ENCODE measurements at regions not wholly inside any gene's neighbourhood (a gene's known extent, or its start where the extent isn't known, plus 50 kb on each side); places are given as distances from the start of the nearest gene placed in this dataset.

GRCh38 chr6:11925805-11926204 lies 86.3 kb upstream of the HIVEP1 start:
- DNase-seq (ENCODE audit: low spot score) = no peak

GRCh38 chr6:11923621-11924020 lies 88.5 kb upstream of the HIVEP1 start:
- DNase-seq (ENCODE audit: low spot score) = no peak

GRCh38 chr6:11922901-11923300 lies 89.2 kb upstream of the HIVEP1 start:
- no peak for DNase-seq (ENCODE audit: low spot score)

- DNase-seq (ENCODE audit: low spot score) = no peak
Observed at GRCh38 chr6:11921751-11922150, 90.4 kb upstream of the HIVEP1 start.

- DNase-seq (ENCODE audit: low spot score) = no peak
Observed at GRCh38 chr6:11921017-11921438, 91.1 kb upstream of the HIVEP1 start.

- no peak for DNase-seq (ENCODE audit: low spot score)
Observed at GRCh38 chr6:11920566-11920965, 91.5 kb upstream of the HIVEP1 start.

- DNase-seq (ENCODE audit: low spot score) = no peak
Observed at GRCh38 chr6:11919771-11920440, 92.2 kb upstream of the HIVEP1 start.

GRCh38 chr6:11918739-11919605 lies 93.1 kb upstream of the HIVEP1 start:
- DNase-seq (ENCODE audit: low spot score) = peak; percentile 20

GRCh38 chr6:11917951-11918738 lies 94.0 kb upstream of the HIVEP1 start:
- no peak for DNase-seq (ENCODE audit: low spot score)

- DNase-seq (ENCODE audit: low spot score) = no peak
Observed at GRCh38 chr6:11912420-11912819, 99.7 kb upstream of the HIVEP1 start.

- no peak for DNase-seq (ENCODE audit: low spot score)
Observed at GRCh38 chr6:11911538-11911937, 100.6 kb upstream of the HIVEP1 start.

- DNase-seq (ENCODE audit: low spot score) = peak; percentile 59
Observed at GRCh38 chr6:11909696-11910132, 102.4 kb upstream of the HIVEP1 start.

GRCh38 chr6:11908436-11909105 lies 103.5 kb upstream of the HIVEP1 start:
- DNase-seq (ENCODE audit: low spot score) = no peak

- DNase-seq (ENCODE audit: low spot score) = no peak
Observed at GRCh38 chr6:11903645-11904044, 108.5 kb upstream of the HIVEP1 start.

GRCh38 chr6:11902527-11902926 lies 109.6 kb upstream of the HIVEP1 start:
- no peak for DNase-seq (ENCODE audit: low spot score)

GRCh38 chr6:11900662-11901598 lies 111.2 kb upstream of the HIVEP1 start:
- no peak for DNase-seq (ENCODE audit: low spot score)

- DNase-seq (ENCODE audit: low spot score) = no peak
Observed at GRCh38 chr6:11899645-11900044, 112.5 kb upstream of the HIVEP1 start.

- DNase-seq (ENCODE audit: low spot score) = no peak
Observed at GRCh38 chr6:11894212-11894611, 115.6 kb upstream of the ADTRP start.

- DNase-seq (ENCODE audit: low spot score) = no peak
Observed at GRCh38 chr6:11891547-11891946, 112.9 kb upstream of the ADTRP start.

GRCh38 chr6:11890849-11891248 lies 112.2 kb upstream of the ADTRP start:
- DNase-seq (ENCODE audit: low spot score) = no peak

GRCh38 chr6:11890209-11890608 lies 111.6 kb upstream of the ADTRP start:
- no peak for DNase-seq (ENCODE audit: low spot score)

All from putamen (tissue), 1 donor.